ENCODE measurements at regions not wholly inside any gene's neighbourhood (a gene's known extent, or its start where the extent isn't known, plus 50 kb on each side); places are given as distances from the start of the nearest gene placed in this dataset.

GRCh38 chr3:162122405-162122804 is 625.8 kb downstream of the OTOL1 start:
- H3K4me1 Mint-ChIP-seq, result peaks cover 4 to 11% of the 10 kb centered on the region in 2 experiments; a peak in 1 of 4 replicates
- H4K8ac ChIP-seq (replicated peaks; ENCODE audit: insufficient read length, low read depth, low read length), result no peak overlapping the region
- no peak overlapping the region for H3K23ac ChIP-seq (ENCODE audit: insufficient read length, low read depth, low read length)
- no peak overlapping the region for H2BK20ac ChIP-seq (ENCODE audit: low read depth, low read length, poor library complexity, severe bottlenecking)
- no peaks in the 10 kb centered on the region for H3K9me3 ChIP-seq (ENCODE audit: control insufficient read depth, low read depth, low read length)
- H3K27ac ChIP-seq (ENCODE audit: insufficient read length, low read depth, low read length), result no peak overlapping the region
- H2AFZ ChIP-seq (ENCODE audit: low read length), result no peak overlapping the region
- no CpG with 5 or more reads among the region's 1 CpG for WGBS (ENCODE audit: extremely low coverage, insufficient read length, low lambda C conversion rate)
- no peak overlapping the region for H3T11ph ChIP-seq (ENCODE audit: low read length)
- H3K14ac ChIP-seq (ENCODE audit: insufficient read depth, low read length), result no peak overlapping the region
- no peak for DNase-seq
- H3K36me3 Mint-ChIP-seq (ENCODE audit: insufficient read depth in 1 of 3, low read depth in 3 of 3), result no peaks in the 10 kb centered on the region
- no peak for TF ChIP-seq CTCF (conservative IDR thresholded peaks at IDR 0.05)
- no peak overlapping the region for H3K18ac ChIP-seq (ENCODE audit: insufficient read length, low read depth, low read length)
- no peak overlapping the region for H4K5ac ChIP-seq (ENCODE audit: insufficient read length, low read depth, low read length)
- no peaks in the 10 kb centered on the region for H3K23me2 ChIP-seq (ENCODE audit: insufficient read length, low read depth, low read length, poor library complexity, severe bottlenecking)
- no peaks in the 10 kb centered on the region for H4K20me1 ChIP-seq (ENCODE audit: control insufficient read depth, insufficient read depth, insufficient read length)
- H3K27me3 Mint-ChIP-seq (ENCODE audit: low read depth), result no peaks in the 10 kb centered on the region
- no peak overlapping the region for H3K9ac ChIP-seq (ENCODE audit: extremely low read depth, insufficient read length, low read length)
- H3K56ac ChIP-seq (ENCODE audit: insufficient read length, low read depth, low read length), result no peak overlapping the region
- no peak overlapping the region for H2BK15ac ChIP-seq (ENCODE audit: low read depth, low read length)
- H3K79me2 ChIP-seq (ENCODE audit: insufficient read depth, low read length), result no peaks in the 10 kb centered on the region
- H3K4me2 ChIP-seq (ENCODE audit: insufficient read depth, insufficient read length, low read length), result no peak overlapping the region
- no peaks in the 10 kb centered on the region for H3K27me3 ChIP-seq (ENCODE audit: insufficient read depth, low read length)
- H3K9me3 Mint-ChIP-seq, result no peaks in the 10 kb centered on the region; a peak in 1 of 5 replicates
- no peak overlapping the region for H2AK5ac ChIP-seq (ENCODE audit: insufficient read length, low read length)
- no peak overlapping the region for H2BK5ac ChIP-seq (ENCODE audit: insufficient read length, low read length)
- no peak overlapping the region for H4K91ac ChIP-seq (ENCODE audit: insufficient read length, low read depth, low read length)
- H3K27ac Mint-ChIP-seq, result no peak overlapping the region
- H2BK120ac ChIP-seq (ENCODE audit: low read depth, low read length, poor library complexity, severe bottlenecking), result no peak overlapping the region
- H3K4me3 Mint-ChIP-seq, result no peak overlapping the region
- no peaks in the 10 kb centered on the region for H3K4me1 ChIP-seq (ENCODE audit: insufficient read depth, low read length)
- no peak overlapping the region for H2BK12ac ChIP-seq (ENCODE audit: insufficient read length, low read depth, low read length)
- no peaks in the 10 kb centered on the region for H3K79me1 ChIP-seq (ENCODE audit: insufficient read depth, low read depth, low read length, poor library complexity, severe bottlenecking)
- H3K4ac ChIP-seq (ENCODE audit: low read depth, low read length), result no peak overlapping the region

Data from H9 (cell line).